ENCODE measurements at regions not wholly inside any gene's neighbourhood (a gene's known extent, or its start where the extent isn't known, plus 50 kb on each side); places are given as distances from the start of the nearest gene placed in this dataset.

DNA sequence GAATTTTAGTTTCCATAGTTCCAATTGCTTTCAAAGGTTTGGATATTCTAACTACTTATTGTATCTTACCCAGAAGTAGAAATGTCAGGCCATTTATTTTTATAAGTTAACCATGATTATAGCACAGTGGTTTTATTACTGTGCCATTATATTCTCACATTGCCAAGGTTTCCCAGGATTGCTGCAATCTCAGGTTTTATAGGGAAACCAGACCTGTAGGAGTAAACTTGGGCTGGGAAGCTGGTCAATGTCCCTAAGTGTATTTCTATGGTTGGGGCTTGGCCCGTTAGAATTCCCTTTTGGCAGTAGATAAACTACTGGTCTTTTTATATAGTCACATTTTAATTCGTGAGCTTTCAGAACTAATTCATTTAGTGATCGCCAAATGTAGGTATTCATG lies 396.6 kb upstream of the KCNN2 start:
- no peaks in the 10 kb centered on the region for H4K20me1 ChIP-seq (ENCODE audit: insufficient read depth, low read length)
- H3K79me2 ChIP-seq (ENCODE audit: insufficient read depth, low read length): no peaks in the 10 kb centered on the region
- no peaks in the 10 kb centered on the region for H3F3A ChIP-seq (ENCODE audit: insufficient read depth, low read length)
- no peaks in the 10 kb centered on the region for H3K36me3 ChIP-seq (ENCODE audit: insufficient read depth, low read length)
- no peak for TF ChIP-seq CTCF (IDR thresholded peaks at IDR 0.05; ENCODE audit: low read length)
- TF ChIP-seq EZH2 (IDR thresholded peaks at IDR 0.05; ENCODE audit: borderline replicate concordance, low read length): no peak
- H3K27ac ChIP-seq (ENCODE audit: low read depth, low read length, poor library complexity, severe bottlenecking): no peak overlapping the region
- H3K9me3 ChIP-seq (ENCODE audit: low read length): no peaks in the 10 kb centered on the region
- H2AFZ ChIP-seq (ENCODE audit: low read length): no peak overlapping the region
- H3K27me3 ChIP-seq (ENCODE audit: insufficient read depth, low read length): no peaks in the 10 kb centered on the region
- H3K9ac ChIP-seq (ENCODE audit: low read length): no peak overlapping the region
- H3K9me2 ChIP-seq (ENCODE audit: low read depth, low read length): no peaks in the 10 kb centered on the region
- H3K4me1 ChIP-seq (ENCODE audit: insufficient read depth, low read length, severe bottlenecking): no peaks in the 10 kb centered on the region
- H3K4me2 ChIP-seq (ENCODE audit: low read length): no peak overlapping the region
- no peak overlapping the region for H3K4me3 ChIP-seq (ENCODE audit: low read depth, low read length, poor library complexity, severe bottlenecking)

GRCh38 chr5:113969901-113970300 lies 392.0 kb upstream of the KCNN2 start:
- no peak overlapping the region for H3K4me2 ChIP-seq (ENCODE audit: low read length)
- no peak overlapping the region for H3K9ac ChIP-seq (ENCODE audit: low read length)
- no peaks in the 10 kb centered on the region for H3K27me3 ChIP-seq (ENCODE audit: insufficient read depth, low read length)
- no peak overlapping the region for H2AFZ ChIP-seq (ENCODE audit: low read length)
- TF ChIP-seq CTCF (IDR thresholded peaks at IDR 0.05; ENCODE audit: low read length) (no peak), EZH2 (IDR thresholded peaks at IDR 0.05; ENCODE audit: borderline replicate concordance, low read length) (no peak)
- H3K4me1 ChIP-seq (ENCODE audit: insufficient read depth, low read length, severe bottlenecking): no peaks in the 10 kb centered on the region
- H3K27ac ChIP-seq (ENCODE audit: low read depth, low read length, poor library complexity, severe bottlenecking): no peak overlapping the region
- H3K4me3 ChIP-seq (ENCODE audit: low read depth, low read length, poor library complexity, severe bottlenecking): no peak overlapping the region
- no peaks in the 10 kb centered on the region for H3K36me3 ChIP-seq (ENCODE audit: insufficient read depth, low read length)
- no peaks in the 10 kb centered on the region for H4K20me1 ChIP-seq (ENCODE audit: insufficient read depth, low read length)
- H3K9me3 ChIP-seq (ENCODE audit: low read length): no peaks in the 10 kb centered on the region
- no peaks in the 10 kb centered on the region for H3F3A ChIP-seq (ENCODE audit: insufficient read depth, low read length)
- no peaks in the 10 kb centered on the region for H3K79me2 ChIP-seq (ENCODE audit: insufficient read depth, low read length)
- H3K9me2 ChIP-seq (ENCODE audit: low read depth, low read length): no peaks in the 10 kb centered on the region

DNA sequence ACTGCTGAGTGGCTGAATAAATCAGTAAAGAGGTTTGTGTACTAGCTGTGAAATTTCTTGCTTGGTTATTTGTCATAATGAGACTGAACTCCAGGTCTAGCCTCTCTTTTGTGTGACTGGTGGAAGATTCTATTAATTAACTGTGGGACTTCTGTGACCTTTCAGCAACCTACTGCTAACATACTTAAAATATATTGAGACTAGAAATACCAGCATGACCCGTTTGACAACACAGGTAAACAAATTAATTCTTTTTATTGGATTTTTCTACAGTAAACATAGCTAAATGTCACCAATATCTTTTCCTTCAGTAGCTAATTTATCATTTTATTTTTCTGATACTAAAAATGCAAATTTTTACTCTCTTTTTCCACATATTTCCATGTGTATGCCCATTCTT lies 390.4 kb upstream of the KCNN2 start:
- H3K4me3 ChIP-seq (ENCODE audit: low read depth, low read length, poor library complexity, severe bottlenecking): no peak overlapping the region
- no peak overlapping the region for H2AFZ ChIP-seq (ENCODE audit: low read length)
- H3K9me3 ChIP-seq (ENCODE audit: low read length): no peaks in the 10 kb centered on the region
- no peak overlapping the region for H3K9ac ChIP-seq (ENCODE audit: low read length)
- TF ChIP-seq CTCF (IDR thresholded peaks at IDR 0.05; ENCODE audit: low read length): no peak
- TF ChIP-seq EZH2 (IDR thresholded peaks at IDR 0.05; ENCODE audit: borderline replicate concordance, low read length): no peak
- H3K27ac ChIP-seq (ENCODE audit: low read depth, low read length, poor library complexity, severe bottlenecking): no peak overlapping the region
- H3K4me1 ChIP-seq (ENCODE audit: insufficient read depth, low read length, severe bottlenecking): no peaks in the 10 kb centered on the region
- no peaks in the 10 kb centered on the region for H4K20me1 ChIP-seq (ENCODE audit: insufficient read depth, low read length)
- no peaks in the 10 kb centered on the region for H3F3A ChIP-seq (ENCODE audit: insufficient read depth, low read length)
- no peaks in the 10 kb centered on the region for H3K36me3 ChIP-seq (ENCODE audit: insufficient read depth, low read length)
- no peak overlapping the region for H3K4me2 ChIP-seq (ENCODE audit: low read length)
- H3K79me2 ChIP-seq (ENCODE audit: insufficient read depth, low read length): no peaks in the 10 kb centered on the region
- H3K27me3 ChIP-seq (ENCODE audit: insufficient read depth, low read length): no peaks in the 10 kb centered on the region
- H3K9me2 ChIP-seq (ENCODE audit: low read depth, low read length): no peaks in the 10 kb centered on the region
